ENCODE measurements at regions not wholly inside any gene's neighbourhood (a gene's known extent, or its start where the extent isn't known, plus 50 kb on each side); places are given as distances from the start of the nearest gene placed in this dataset.

DNA sequence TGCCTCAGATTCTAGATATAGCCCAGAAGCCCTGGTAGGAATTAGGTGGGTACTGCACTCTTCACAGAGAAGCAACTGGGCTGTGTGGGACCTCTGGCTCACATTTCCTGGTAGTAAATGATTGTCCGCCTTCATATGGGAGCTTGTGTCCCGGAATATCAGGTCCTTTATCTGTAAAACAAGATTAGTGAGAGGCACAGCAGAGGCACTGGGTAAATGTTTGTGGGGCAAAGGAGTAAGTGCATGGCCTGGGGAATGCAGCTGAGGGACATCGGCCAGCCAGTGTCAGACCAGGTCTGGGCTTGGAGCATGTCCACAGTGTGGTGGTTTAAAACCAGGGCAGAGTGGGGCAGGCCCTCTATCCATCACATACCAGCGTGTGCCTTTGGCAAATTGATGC, 323.3 kb upstream of the ZMIZ1 start:
- intact Hi-C loops (cut with DNase I), result no loop called here
- Histone ChIP-seq H3K4me3 (no peak overlapping the region), H3K4me1 (no peaks in the 10 kb centered on the region), H3K9me3 (no peaks in the 10 kb centered on the region), H3K27me3 (ENCODE audit: insufficient read depth in 3 of 3, low read length in 2 of 3) (no peaks in the 10 kb centered on the region), H3K27ac (no peak overlapping the region), H3K36me3 (ENCODE audit: insufficient read depth in 1 of 2, low read depth in 1 of 2) (no peaks in the 10 kb centered on the region)
- TF ChIP-seq, protein P1, sequence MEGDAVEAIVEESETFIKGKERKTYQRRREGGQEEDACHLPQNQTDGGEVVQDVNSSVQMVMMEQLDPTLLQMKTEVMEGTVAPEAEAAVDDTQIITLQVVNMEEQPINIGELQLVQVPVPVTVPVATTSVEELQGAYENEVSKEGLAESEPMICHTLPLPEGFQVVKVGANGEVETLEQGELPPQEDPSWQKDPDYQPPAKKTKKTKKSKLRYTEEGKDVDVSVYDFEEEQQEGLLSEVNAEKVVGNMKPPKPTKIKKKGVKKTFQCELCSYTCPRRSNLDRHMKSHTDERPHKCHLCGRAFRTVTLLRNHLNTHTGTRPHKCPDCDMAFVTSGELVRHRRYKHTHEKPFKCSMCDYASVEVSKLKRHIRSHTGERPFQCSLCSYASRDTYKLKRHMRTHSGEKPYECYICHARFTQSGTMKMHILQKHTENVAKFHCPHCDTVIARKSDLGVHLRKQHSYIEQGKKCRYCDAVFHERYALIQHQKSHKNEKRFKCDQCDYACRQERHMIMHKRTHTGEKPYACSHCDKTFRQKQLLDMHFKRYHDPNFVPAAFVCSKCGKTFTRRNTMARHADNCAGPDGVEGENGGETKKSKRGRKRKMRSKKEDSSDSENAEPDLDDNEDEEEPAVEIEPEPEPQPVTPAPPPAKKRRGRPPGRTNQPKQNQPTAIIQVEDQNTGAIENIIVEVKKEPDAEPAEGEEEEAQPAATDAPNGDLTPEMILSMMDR (IDR thresholded peaks at IDR 0.05), result no peak
- 85 to 91% (median 85%) methylated on average over 4 of the region's 4 CpGs for WGBS, 3 donors
- ATAC-seq (no peak), DNase-seq (no peak)

DNA sequence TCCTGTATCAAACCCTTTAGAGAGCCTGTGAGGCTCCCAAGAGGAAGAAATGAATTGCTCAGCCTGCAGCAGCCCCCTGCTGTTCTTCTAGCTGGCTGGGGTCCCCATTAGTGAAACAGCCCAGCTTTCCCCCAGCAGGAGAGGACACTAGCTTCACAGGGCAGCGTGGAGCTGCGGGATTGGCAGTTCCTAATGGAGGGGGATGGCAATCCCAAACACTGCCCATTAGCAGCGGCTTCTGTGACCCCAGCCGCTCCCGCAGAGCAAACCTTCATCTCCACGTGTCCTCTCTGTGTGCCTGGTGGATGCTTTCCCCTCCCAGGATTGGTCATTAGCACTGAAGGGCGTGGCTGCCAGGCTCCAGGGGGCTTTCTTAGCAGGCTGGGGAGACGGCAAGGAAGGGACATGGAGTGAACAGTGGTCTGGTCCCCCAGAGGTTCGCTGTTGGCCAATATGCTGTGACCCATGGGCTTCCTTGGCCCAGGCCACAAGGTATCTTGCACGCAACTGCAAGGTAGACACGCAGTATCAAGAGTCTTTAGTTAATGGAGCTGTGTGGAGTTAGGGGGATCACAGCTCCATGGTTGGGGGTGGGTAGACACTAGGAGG, 322.5 kb upstream of the ZMIZ1 start:
- H3K36me3 ChIP-seq (ENCODE audit: insufficient read depth in 1 of 2, low read depth in 1 of 2), result no peaks in the 10 kb centered on the region
- no peaks in the 10 kb centered on the region for H3K4me1 ChIP-seq
- no peaks in the 10 kb centered on the region for H3K27me3 ChIP-seq (ENCODE audit: insufficient read depth in 3 of 3, low read length in 2 of 3)
- WGBS, 3 donors, result 96 to 98% (median 96%) methylated on average over 11 of the region's 11 CpGs
- TF ChIP-seq, protein P1 (IDR thresholded peaks at IDR 0.05), result no peak
- DNase-seq, result no peak
- no peak overlapping the region for H3K4me3 ChIP-seq
- no peaks in the 10 kb centered on the region for H3K9me3 ChIP-seq
- no peak for ATAC-seq
- intact Hi-C loops (cut with DNase I), result no loop called here
- no peak overlapping the region for H3K27ac ChIP-seq

DNA sequence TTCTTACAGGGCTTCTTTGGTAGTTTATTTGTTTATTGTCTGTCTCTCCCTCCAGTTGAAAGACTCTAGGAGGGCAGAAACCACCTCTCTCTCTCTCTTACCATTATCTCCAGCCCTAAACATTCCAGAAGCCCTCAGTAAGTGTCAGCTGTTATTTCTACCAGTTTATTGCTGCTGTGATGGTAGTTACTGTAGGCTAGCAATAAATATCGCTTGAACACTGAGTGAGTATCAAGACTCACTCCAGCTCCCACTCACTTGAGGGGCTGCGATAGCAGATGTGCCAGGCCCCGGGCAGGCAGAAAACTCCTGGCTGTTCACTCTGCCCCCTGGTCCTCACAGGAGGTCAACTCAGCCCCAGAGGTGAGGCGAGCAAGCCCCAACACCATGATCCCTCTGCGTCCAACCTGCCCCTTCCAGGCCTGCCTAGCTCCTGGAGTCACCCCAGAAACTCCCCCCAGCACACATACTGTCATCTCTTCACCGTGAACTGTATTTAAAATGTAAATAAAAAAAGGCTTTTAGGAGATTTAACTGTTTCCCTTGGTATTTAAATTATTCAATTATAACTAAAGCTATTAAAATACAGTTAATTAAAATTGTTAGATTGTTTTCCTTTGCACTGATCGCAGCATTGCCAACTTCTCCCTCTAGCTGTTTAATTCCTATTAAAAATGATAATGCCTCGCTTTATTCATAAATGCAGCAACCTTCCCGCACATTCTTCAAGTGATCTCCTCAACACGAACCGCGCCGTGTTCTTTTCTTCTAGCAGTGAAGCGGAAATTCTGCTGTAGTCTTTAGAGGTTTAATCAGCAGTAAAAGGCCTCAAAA, 321.1 kb upstream of the ZMIZ1 start:
- Histone ChIP-seq H3K27me3 (ENCODE audit: insufficient read depth in 3 of 3, low read length in 2 of 3) (peaks cover 0 to 2% (median 2%) of the 10 kb centered on the region in 3 donors), H3K27ac (no peak overlapping the region), H3K4me3 (no peak overlapping the region), H3K36me3 (ENCODE audit: insufficient read depth in 1 of 2, low read depth in 1 of 2) (no peaks in the 10 kb centered on the region), H3K9me3 (no peaks in the 10 kb centered on the region), H3K4me1 (no peaks in the 10 kb centered on the region)
- no peak for ATAC-seq
- no peak for DNase-seq
- intact Hi-C loops (cut with DNase I), result no loop called here
- WGBS, 3 donors, result 94 to 98% (median 97%) methylated on average over 14 of the region's 14 CpGs
- TF ChIP-seq, protein P1 (IDR thresholded peaks at IDR 0.05), result no peak

DNA sequence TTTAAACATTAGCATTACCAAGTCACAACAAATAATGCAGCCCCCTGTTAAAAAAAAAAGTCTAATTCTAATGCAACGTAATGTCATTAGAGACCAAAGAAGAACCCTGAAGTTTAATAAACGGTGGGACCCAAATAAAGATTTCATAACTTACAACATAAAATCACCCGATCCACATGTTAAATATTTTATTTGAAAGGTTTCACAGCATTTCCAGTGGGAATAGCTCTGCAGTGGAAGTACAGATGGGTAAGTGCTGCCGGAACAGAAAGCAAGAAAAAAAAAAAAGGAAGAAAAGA, 320.6 kb upstream of the ZMIZ1 start:
- ATAC-seq (no peak), DNase-seq (no peak)
- Histone ChIP-seq H3K27me3 (ENCODE audit: insufficient read depth in 3 of 3, low read length in 2 of 3) (peaks cover 0 to 7% (median 3%) of the 10 kb centered on the region in 3 donors), H3K9me3 (no peaks in the 10 kb centered on the region), H3K4me1 (no peaks in the 10 kb centered on the region), H3K4me3 (no peak overlapping the region), H3K36me3 (ENCODE audit: insufficient read depth in 1 of 2, low read depth in 1 of 2) (no peaks in the 10 kb centered on the region), H3K27ac (no peak overlapping the region)
- WGBS, 3 donors, result 72 to 90% (median 73%) methylated on average over 4 of the region's 4 CpGs
- intact Hi-C loops (cut with DNase I), result no loop called here
- TF ChIP-seq, protein P1 (IDR thresholded peaks at IDR 0.05), result no peak
